ENCODE measurements at regions not wholly inside any gene's neighbourhood (a gene's known extent, or its start where the extent isn't known, plus 50 kb on each side); places are given as distances from the start of the nearest gene placed in this dataset.

- no peak overlapping the region for H3K27ac ChIP-seq (ENCODE audit: low read length)
- H3K9me3 ChIP-seq (ENCODE audit: control insufficient read depth in 1 of 2, low read length in 2 of 2), result no peaks in the 10 kb centered on the region
- H3K36me3 ChIP-seq (ENCODE audit: control insufficient read depth in 1 of 2, insufficient read depth in 2 of 2, low read length in 2 of 2), result no peaks in the 10 kb centered on the region
- H3K27me3 ChIP-seq (ENCODE audit: low read depth, low read length), result no peaks in the 10 kb centered on the region
- H3K4me3 ChIP-seq (ENCODE audit: low read depth in 1 of 2, low read length in 2 of 2), result no peak overlapping the region
- H3K4me1 ChIP-seq (ENCODE audit: control insufficient read depth in 1 of 2, insufficient read depth in 2 of 2, low read length in 2 of 2), result peaks cover 6% of the 10 kb centered on the region in 2 donors
Measured at GRCh38 chr1:58982259-58982998, 198.6 kb upstream of the JUN start.

GRCh38 chr1:58983162-58983561 is 199.3 kb upstream of the JUN start:
- Histone ChIP-seq H3K27ac (ENCODE audit: low read length) (no peak overlapping the region), H3K27me3 (ENCODE audit: low read depth, low read length) (no peaks in the 10 kb centered on the region), H3K36me3 (ENCODE audit: control insufficient read depth in 1 of 2, insufficient read depth in 2 of 2, low read length in 2 of 2) (no peaks in the 10 kb centered on the region), H3K4me3 (ENCODE audit: low read depth in 1 of 2, low read length in 2 of 2) (no peak overlapping the region), H3K4me1 (ENCODE audit: control insufficient read depth in 1 of 2, insufficient read depth in 2 of 2, low read length in 2 of 2) (peaks cover 6% of the 10 kb centered on the region in 2 donors), H3K9me3 (ENCODE audit: control insufficient read depth in 1 of 2, low read length in 2 of 2) (no peaks in the 10 kb centered on the region)

DNA sequence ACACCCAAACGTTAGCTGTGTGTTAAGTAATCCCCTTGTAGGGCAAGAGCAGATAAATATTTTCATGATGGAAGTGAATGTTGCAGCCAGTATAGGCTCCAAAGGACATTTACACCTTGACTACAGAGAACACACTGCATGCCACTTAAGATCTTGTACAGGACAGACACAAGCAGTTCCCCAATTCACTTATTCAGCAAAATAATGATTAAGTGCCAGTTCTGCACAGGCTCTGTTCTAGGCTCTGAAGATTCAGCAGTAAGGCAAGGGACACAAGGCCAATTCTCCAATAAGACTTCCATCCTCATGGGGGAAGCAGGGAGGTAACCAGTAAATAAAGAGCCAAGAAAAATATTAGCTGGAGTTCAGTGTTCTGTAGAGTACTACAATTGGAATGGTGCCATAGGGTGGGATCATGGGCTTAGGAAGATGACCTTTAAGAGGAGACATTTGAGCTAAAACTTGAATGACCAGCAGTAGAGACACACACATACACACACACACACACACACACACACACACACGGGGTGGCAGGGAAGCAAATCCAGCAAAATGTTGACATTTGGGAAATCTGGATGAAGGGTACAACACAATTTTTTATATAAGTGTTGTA is 199.9 kb upstream of the JUN start:
- H3K36me3 ChIP-seq (ENCODE audit: control insufficient read depth in 1 of 2, insufficient read depth in 2 of 2, low read length in 2 of 2), result no peaks in the 10 kb centered on the region
- no peak overlapping the region for H3K4me3 ChIP-seq (ENCODE audit: low read depth in 1 of 2, low read length in 2 of 2)
- H3K27ac ChIP-seq (ENCODE audit: low read length), result no peak overlapping the region
- no peaks in the 10 kb centered on the region for H3K27me3 ChIP-seq (ENCODE audit: low read depth, low read length)
- no peaks in the 10 kb centered on the region for H3K9me3 ChIP-seq (ENCODE audit: control insufficient read depth in 1 of 2, low read length in 2 of 2)
- H3K4me1 ChIP-seq (ENCODE audit: control insufficient read depth in 1 of 2, insufficient read depth in 2 of 2, low read length in 2 of 2), result peaks cover 6% of the 10 kb centered on the region in 2 donors

- no peaks in the 10 kb centered on the region for H3K36me3 ChIP-seq (ENCODE audit: control insufficient read depth in 1 of 2, insufficient read depth in 2 of 2, low read length in 2 of 2)
- no peak overlapping the region for H3K4me3 ChIP-seq (ENCODE audit: low read depth in 1 of 2, low read length in 2 of 2)
- H3K27ac ChIP-seq (ENCODE audit: low read length), result no peak overlapping the region
- peaks cover 6% of the 10 kb centered on the region in 2 donors for H3K4me1 ChIP-seq (ENCODE audit: control insufficient read depth in 1 of 2, insufficient read depth in 2 of 2, low read length in 2 of 2)
- no peaks in the 10 kb centered on the region for H3K27me3 ChIP-seq (ENCODE audit: low read depth, low read length)
- no peaks in the 10 kb centered on the region for H3K9me3 ChIP-seq (ENCODE audit: control insufficient read depth in 1 of 2, low read length in 2 of 2)
Measured at GRCh38 chr1:58986996-58987767, 203.3 kb upstream of the JUN start.

- Histone ChIP-seq H3K27me3 (ENCODE audit: low read depth, low read length) (no peaks in the 10 kb centered on the region), H3K36me3 (ENCODE audit: control insufficient read depth in 1 of 2, insufficient read depth in 2 of 2, low read length in 2 of 2) (no peaks in the 10 kb centered on the region), H3K9me3 (ENCODE audit: control insufficient read depth in 1 of 2, low read length in 2 of 2) (no peaks in the 10 kb centered on the region), H3K4me1 (ENCODE audit: control insufficient read depth in 1 of 2, insufficient read depth in 2 of 2, low read length in 2 of 2) (peaks cover 0 to under 1% of the 10 kb centered on the region in 2 donors), H3K4me3 (ENCODE audit: low read depth in 1 of 2, low read length in 2 of 2) (no peak overlapping the region), H3K27ac (ENCODE audit: low read length) (no peak overlapping the region)
Measured at GRCh38 chr1:58988752-58989151, 204.9 kb upstream of the JUN start.

- Histone ChIP-seq H3K27me3 (ENCODE audit: low read depth, low read length) (no peaks in the 10 kb centered on the region), H3K27ac (ENCODE audit: low read length) (no peak overlapping the region), H3K36me3 (ENCODE audit: control insufficient read depth in 1 of 2, insufficient read depth in 2 of 2, low read length in 2 of 2) (no peaks in the 10 kb centered on the region), H3K9me3 (ENCODE audit: control insufficient read depth in 1 of 2, low read length in 2 of 2) (no peaks in the 10 kb centered on the region), H3K4me1 (ENCODE audit: control insufficient read depth in 1 of 2, insufficient read depth in 2 of 2, low read length in 2 of 2) (no peaks in the 10 kb centered on the region), H3K4me3 (ENCODE audit: low read depth in 1 of 2, low read length in 2 of 2) (no peak overlapping the region)
Measured at GRCh38 chr1:58989845-58990244, 206.0 kb upstream of the JUN start.

- Histone ChIP-seq H3K4me3 (ENCODE audit: low read depth in 1 of 2, low read length in 2 of 2) (no peak overlapping the region), H3K9me3 (ENCODE audit: control insufficient read depth in 1 of 2, low read length in 2 of 2) (no peaks in the 10 kb centered on the region), H3K36me3 (ENCODE audit: control insufficient read depth in 1 of 2, insufficient read depth in 2 of 2, low read length in 2 of 2) (no peaks in the 10 kb centered on the region), H3K27ac (ENCODE audit: low read length) (no peak overlapping the region), H3K4me1 (ENCODE audit: control insufficient read depth in 1 of 2, insufficient read depth in 2 of 2, low read length in 2 of 2) (no peaks in the 10 kb centered on the region), H3K27me3 (ENCODE audit: low read depth, low read length) (no peaks in the 10 kb centered on the region)
Measured at GRCh38 chr1:58991305-58991704, 207.5 kb upstream of the JUN start.

DNA sequence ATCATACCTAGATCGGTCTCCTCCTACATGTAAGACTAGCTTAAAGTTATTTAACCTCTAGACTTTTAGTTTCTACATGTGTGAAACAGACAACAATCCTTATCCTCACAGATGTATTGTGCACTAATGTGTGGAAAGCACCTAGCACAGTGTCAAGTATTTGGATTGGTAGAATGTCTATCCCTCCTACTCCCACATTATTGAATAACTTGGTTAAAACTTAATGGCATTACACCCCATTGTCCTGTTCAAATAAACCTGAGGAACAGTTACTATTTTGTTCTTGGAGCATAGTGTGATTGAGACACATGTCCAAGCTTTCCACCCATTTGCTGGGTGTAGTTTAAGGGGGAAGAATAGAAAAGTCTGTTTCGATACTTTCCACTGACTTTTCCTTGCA is 208.8 kb upstream of the JUN start:
- Histone ChIP-seq H3K36me3 (ENCODE audit: control insufficient read depth in 1 of 2, insufficient read depth in 2 of 2, low read length in 2 of 2) (no peaks in the 10 kb centered on the region), H3K9me3 (ENCODE audit: control insufficient read depth in 1 of 2, low read length in 2 of 2) (no peaks in the 10 kb centered on the region), H3K4me1 (ENCODE audit: control insufficient read depth in 1 of 2, insufficient read depth in 2 of 2, low read length in 2 of 2) (no peaks in the 10 kb centered on the region), H3K27me3 (ENCODE audit: low read depth, low read length) (no peaks in the 10 kb centered on the region), H3K4me3 (ENCODE audit: low read depth in 1 of 2, low read length in 2 of 2) (no peak overlapping the region), H3K27ac (ENCODE audit: low read length) (no peak overlapping the region)

DNA sequence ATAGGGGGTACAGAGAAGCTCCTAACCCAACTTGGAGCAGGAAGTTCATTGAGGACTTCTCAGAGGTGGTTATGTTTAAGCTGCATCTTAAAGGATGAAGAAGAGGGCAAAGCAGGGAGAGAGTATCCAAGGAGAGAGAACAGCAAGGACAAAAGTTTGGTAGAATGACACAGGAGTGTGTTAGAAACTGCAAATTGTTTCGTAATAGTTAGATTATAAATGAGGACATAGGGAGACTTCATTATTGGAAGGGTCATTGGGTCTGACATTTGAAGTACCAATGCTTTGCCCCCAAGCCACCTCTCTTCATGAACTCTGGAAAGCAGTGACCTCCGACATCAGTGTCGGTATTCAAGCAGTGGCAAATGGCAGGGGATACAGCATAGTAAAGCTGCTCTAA is 209.6 kb upstream of the JUN start:
- Histone ChIP-seq H3K4me3 (ENCODE audit: low read depth in 1 of 2, low read length in 2 of 2) (no peak overlapping the region), H3K4me1 (ENCODE audit: control insufficient read depth in 1 of 2, insufficient read depth in 2 of 2, low read length in 2 of 2) (no peaks in the 10 kb centered on the region), H3K9me3 (ENCODE audit: control insufficient read depth in 1 of 2, low read length in 2 of 2) (no peaks in the 10 kb centered on the region), H3K27me3 (ENCODE audit: low read depth, low read length) (no peaks in the 10 kb centered on the region), H3K36me3 (ENCODE audit: control insufficient read depth in 1 of 2, insufficient read depth in 2 of 2, low read length in 2 of 2) (no peaks in the 10 kb centered on the region), H3K27ac (ENCODE audit: low read length) (no peak overlapping the region)

GRCh38 chr1:58994664-58995063 is 210.8 kb upstream of the JUN start:
- Histone ChIP-seq H3K36me3 (ENCODE audit: control insufficient read depth in 1 of 2, insufficient read depth in 2 of 2, low read length in 2 of 2) (no peaks in the 10 kb centered on the region), H3K4me1 (ENCODE audit: control insufficient read depth in 1 of 2, insufficient read depth in 2 of 2, low read length in 2 of 2) (no peaks in the 10 kb centered on the region), H3K27me3 (ENCODE audit: low read depth, low read length) (no peaks in the 10 kb centered on the region), H3K4me3 (ENCODE audit: low read depth in 1 of 2, low read length in 2 of 2) (no peak overlapping the region), H3K9me3 (ENCODE audit: control insufficient read depth in 1 of 2, low read length in 2 of 2) (no peaks in the 10 kb centered on the region), H3K27ac (ENCODE audit: low read length) (no peak overlapping the region)

- no peaks in the 10 kb centered on the region for H3K36me3 ChIP-seq (ENCODE audit: control insufficient read depth in 1 of 2, insufficient read depth in 2 of 2, low read length in 2 of 2)
- H3K27ac ChIP-seq (ENCODE audit: low read length), result no peak overlapping the region
Measured at GRCh38 chr1:58996341-58997059, 212.7 kb upstream of the JUN start.

More at GRCh38 chr1:58996341-58997059, 212.7 kb upstream of the JUN start:
- no peaks in the 10 kb centered on the region for H3K9me3 ChIP-seq (ENCODE audit: control insufficient read depth in 1 of 2, low read length in 2 of 2)
- no peaks in the 10 kb centered on the region for H3K4me1 ChIP-seq (ENCODE audit: control insufficient read depth in 1 of 2, insufficient read depth in 2 of 2, low read length in 2 of 2)
- H3K27me3 ChIP-seq (ENCODE audit: low read depth, low read length), result no peaks in the 10 kb centered on the region
- H3K4me3 ChIP-seq (ENCODE audit: low read depth in 1 of 2, low read length in 2 of 2), result no peak overlapping the region

All from muscle layer of duodenum (tissue), 2 donors.